M059J (cell line): ENCODE measurements at regions not wholly inside any gene's neighbourhood (a gene's known extent, or its start where the extent isn't known, plus 50 kb on each side); places are given as distances from the start of the nearest gene placed in this dataset.
"Not testable (repeated sequence)": the region's sequence is repeated elsewhere in the genome, so short reads cannot be mapped to it uniquely, and the experiment has no call there.

Experiments used
- DNase-seq: peaks from one replicate; pipeline ENCODE4 v3.0.0-alpha.2; 2012; ENCODE audit warnings: low read depth

GRCh38 chr1:208347191-208347590, 103.0 kb upstream of the PLXNA2 start:
- DNase-seq: no peak

- no peak for DNase-seq
Observed at GRCh38 chr1:208349694-208350330, 105.6 kb upstream of the PLXNA2 start.

- no peak for DNase-seq
Observed at GRCh38 chr1:208350815-208351214, 106.6 kb upstream of the PLXNA2 start.

DNA sequence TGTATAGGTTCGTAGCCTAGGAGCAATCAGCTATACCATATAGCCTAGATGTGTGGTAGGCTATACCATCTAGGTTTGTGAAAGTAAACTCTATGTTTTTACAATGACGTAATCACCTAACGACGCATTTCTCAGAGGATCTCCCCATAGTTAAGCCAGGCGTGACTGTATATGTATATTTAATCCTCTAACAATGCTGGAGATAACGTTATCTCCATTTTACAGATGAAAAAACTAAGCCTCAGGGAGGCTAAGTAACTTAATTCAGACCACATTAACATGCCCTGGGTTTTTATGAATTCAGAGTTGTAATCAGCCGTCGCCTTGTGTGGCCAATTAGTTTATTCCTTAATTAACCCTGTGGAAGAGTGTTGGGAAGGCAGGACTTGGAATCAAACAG, 107.7 kb upstream of the PLXNA2 start:
- DNase-seq: no peak

DNA sequence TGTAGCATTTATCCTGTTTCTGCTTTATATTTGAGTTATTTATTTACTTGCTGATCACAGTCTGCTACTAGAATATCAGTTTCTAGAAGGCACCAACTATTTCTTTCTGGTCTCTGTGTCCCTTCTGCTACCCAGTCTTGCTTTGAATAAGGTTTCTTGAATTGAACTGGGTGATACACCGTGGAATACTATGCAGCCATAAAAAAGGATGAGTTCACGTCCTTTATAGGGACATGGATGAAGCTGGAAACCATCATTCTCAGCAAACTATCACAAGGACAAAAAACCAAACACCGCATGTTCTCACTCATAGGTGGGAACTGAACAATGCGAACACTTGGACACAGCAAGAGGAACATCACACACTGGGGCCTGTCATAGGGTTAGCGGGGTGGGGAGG, 109.6 kb upstream of the PLXNA2 start:
- DNase-seq: not testable (repeated sequence)

DNA sequence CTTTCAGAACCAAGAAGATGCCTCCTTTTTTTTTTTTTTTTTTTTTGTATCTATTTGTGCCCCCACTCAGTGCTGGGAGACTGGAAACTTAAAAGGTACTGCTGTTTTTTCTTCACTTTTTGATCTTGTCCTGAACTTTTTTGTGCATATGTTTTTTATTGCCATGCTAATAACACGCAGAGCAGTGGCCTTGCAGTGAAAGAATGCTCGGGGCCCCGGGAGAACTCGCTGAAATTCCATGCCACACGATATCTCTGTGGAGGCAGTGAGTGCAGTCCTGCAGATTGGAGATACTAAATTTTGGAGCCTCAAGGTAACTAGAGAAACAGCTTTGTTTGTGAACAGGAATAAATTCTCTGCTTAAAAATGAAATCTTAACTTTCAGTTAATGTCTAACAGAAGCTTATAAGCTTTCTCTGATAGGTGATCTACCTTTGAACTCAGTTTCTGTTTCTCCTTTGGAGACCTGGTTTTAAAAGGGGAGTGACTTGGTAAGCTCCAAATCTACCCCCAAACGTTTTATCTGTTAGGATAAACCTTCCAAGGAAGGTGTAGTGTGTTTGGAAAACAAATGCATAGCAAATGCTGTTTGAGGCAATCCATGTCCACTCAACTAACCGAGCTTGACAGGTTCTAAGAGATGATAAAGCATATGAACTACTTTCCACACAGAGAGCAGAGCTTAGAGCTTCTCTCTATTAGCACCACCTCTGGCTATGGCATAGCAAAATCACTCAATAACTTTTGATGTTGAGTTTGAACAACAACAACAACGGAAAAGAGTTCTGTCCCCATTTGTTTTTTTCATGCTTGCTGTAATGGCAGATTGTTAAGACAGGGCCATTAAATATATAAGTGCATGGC, 113.7 kb upstream of the PLXNA2 start:
- no peak for DNase-seq

GRCh38 chr1:208358651-208359050, 114.5 kb upstream of the PLXNA2 start:
- no peak for DNase-seq

DNA sequence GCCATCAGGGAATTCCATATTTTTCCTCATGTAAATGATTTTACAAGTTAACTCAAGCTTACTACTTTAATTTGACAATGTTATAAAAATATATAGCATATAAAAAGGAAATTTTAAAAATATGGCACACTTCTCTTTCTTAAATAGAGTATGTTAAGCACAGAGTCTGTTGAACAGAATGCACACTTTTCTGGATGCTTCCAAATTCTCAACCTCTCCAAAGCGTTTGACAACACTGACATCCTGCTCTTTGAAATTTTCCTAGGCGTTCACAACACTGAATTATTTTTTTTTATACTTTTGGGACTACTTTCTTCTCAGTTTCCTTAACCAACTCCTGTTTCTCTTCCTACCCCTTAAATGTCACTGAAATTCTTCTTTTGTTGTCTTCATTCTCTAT, 117.8 kb upstream of the PLXNA2 start:
- DNase-seq: no peak

- DNase-seq: no peak
Observed at GRCh38 chr1:208366559-208366958, 122.4 kb upstream of the PLXNA2 start.

DNA sequence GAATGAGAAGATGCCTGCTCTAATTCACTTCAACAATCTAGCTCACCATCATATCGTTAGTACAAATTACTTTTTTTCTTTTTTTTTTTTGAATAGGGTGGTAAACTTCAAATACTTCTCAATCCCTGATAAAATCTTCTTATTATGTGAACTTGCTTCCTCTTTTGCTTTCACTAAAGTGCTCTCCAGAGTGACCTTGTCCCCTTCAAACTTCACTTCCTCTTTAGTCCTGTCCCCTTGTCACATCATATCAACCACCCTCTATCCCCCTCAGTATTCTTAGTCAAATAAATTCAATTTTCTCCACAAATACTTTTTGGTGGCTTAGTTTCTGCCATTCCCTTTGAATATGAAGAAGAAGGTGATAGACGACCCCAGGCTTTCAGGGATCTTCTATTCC, 124.9 kb upstream of the PLXNA2 start:
- DNase-seq: no peak

- no peak for DNase-seq
Observed at GRCh38 chr1:208369658-208370057, 125.5 kb upstream of the PLXNA2 start.

- peak; percentile 98 for DNase-seq
Observed at GRCh38 chr1:208374391-208374941, 130.3 kb upstream of the PLXNA2 start.

DNA sequence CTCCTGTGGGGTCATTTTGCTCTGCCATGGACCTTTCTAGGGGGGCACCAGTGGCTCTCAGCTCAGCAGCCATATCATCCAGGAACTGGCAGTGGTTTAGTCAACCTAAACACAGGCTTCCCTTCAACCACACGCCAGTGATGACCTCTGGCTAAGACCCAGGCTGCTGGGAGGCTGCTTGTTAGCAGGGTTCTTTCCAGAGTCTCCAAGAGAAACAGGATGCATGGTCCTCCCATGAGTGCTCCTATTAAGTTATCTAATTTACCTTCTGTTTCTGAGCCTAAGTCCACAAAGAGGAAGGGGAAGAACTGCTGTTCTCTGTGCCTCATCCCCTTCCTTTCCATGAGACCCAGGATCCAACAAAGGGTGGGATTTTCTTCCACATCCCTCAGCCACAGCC, 137.3 kb upstream of the PLXNA2 start:
- peak; percentile 53 for DNase-seq

DNA sequence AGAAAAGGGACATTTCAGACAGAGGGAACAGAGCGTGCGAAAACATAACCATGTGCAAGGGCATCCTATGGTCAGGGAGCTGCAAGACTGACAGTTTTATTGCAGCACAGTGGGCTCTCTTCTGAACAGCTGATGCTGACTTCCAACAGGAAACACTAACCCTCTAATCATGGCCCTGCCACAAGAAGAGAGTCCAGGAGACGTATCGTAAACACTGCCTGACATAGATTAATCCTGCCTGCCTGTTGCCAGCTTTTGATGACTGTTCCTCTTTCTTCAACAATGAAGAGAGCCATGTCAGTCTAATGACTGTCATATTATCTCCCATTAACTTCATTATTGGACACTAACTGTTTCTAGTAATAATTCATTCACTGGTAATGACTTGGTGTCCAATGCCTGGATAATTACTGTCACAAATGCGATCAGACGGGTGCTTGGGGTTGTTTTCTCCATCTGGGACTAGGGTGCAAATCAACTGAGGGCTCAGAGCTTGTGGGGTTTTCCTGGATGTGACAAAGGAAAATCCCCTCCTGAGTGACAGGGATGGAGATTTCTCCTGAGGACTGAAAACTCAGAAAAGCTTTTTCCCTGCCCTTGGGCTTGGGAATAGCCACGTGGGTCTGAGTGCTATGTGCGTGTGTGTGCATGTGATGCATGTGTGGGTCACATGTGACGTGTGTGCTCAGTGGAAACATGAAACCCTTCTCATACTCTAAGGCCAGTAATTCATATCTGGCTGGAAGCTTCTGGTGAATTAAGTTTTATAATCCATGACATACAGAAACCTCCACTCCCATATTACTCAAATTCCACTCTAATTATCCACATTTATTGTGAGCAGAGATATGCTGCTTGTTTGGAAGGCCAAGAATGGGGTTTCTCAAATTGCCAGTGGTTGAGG, 144.0 kb upstream of the PLXNA2 start:
- DNase-seq: peak; percentile 26

- no peak for DNase-seq
Observed at GRCh38 chr1:208393416-208393815, 149.2 kb upstream of the PLXNA2 start.

DNA sequence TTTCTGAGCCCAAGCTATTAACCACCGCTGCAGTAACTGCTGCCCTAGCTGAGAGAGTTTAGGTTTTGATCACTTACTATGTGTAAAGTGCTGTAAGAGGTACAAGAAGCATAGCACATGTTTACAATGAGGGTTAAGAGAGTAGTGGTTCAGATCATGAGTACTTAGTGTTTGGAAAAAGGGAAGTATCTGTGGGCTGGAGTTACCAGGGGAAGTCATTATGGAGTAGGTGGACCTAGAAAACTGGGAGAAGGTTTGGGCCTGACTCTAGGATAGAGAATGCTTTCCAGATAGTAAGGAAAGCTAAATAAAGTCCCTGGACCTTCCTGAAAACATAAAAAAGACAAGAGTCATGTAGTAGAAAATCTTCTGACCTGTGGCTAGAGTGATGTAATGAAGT, 149.6 kb upstream of the PLXNA2 start:
- no peak for DNase-seq

- DNase-seq: no peak
Observed at GRCh38 chr1:208397286-208397685, 153.1 kb upstream of the PLXNA2 start.

GRCh38 chr1:208405014-208405413, 160.8 kb upstream of the PLXNA2 start:
- DNase-seq: no peak

DNA sequence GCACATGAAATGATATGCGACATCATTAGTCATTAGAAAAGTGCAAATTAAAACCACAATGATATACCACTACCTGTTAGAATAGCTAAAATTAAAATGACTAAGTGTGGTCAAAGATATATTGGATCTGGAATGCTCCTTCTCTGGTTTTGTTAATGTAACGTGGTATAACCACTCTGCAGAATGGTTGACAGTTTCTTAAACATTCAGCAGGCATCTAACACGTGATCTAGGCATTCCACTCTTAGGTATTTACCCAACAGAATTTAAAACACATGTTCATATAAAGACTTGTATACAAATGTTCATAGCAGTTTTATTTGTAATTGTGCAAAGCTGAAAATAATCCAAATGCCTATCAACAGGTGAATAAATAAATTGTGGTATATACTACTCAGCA, 165.0 kb upstream of the PLXNA2 start:
- peak; percentile 78 for DNase-seq

- DNase-seq: no peak
Observed at GRCh38 chr1:208410409-208410808, 166.2 kb upstream of the PLXNA2 start.

GRCh38 chr1:208413006-208413405, 168.8 kb upstream of the PLXNA2 start:
- no peak for DNase-seq

DNA sequence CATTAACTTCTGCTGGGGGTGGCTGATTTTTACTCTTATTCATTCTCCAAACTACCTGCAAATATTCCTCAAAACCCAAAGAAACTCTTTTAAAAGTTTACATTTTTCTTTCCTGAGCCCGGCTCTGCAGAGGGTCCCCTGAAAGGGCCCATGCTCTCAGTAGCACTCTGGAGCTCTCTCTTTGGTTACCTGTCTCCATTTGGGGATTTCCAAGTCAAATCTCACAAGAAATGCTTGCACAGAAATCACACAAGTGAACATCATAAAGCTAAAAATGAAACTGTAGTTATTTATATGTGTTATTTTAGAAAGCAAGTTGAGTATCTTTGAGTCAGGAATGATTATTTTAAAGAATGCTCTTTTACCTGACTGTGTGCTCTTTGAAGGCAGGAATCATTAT, 174.5 kb upstream of the PLXNA2 start:
- DNase-seq: no peak
